SU-DHL-6 (cell line): ENCODE measurements at regions not wholly inside any gene's neighbourhood (a gene's known extent, or its start where the extent isn't known, plus 50 kb on each side); places are given as distances from the start of the nearest gene placed in this dataset.

Experiments
- EZH2phosphoT487 ChIP-seq: fragments of 200-600 bp; sonication (generic), shearing (Covaris generic); conservative IDR thresholded peaks from 2 replicates; pipeline ENCODE4 v1.6.1; 2018; ENCODE audit warnings: mild to moderate bottlenecking, antibody characterized with exemption, low read length, moderate library complexity, mixed read lengths
- TF ChIP-seq, protein P1 (sequence below): fragments of 200-600 bp; sonication (generic); IDR thresholded peaks from one replicate; pipeline ENCODE4 v1.5.1; 2017; ENCODE audit warnings: antibody characterized with exemption, mild to moderate bottlenecking, low read length, moderate library complexity; ENCODE audit not compliant: insufficient read depth, poor library complexity, severe bottlenecking

DNA sequence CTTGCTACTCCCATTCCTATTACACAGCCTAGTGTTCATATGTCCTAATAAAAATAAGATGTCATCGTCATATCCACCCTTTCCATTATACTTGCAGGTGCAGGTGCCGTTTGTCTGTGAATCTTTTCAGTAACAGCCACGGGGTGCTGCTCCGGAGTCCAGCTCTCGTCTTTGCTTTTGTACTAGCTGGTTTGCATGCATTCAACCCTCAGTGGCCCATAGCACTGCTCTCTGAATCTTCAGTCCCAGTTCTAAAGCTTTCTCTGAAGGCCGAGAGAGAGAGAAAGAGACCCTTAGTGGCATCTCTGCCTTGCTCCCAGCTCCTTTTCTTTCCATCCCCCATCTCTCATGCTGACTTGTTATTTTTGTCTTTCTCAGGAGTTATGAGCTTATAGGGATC is 468.5 kb downstream of the TMEM232 start:
- TF ChIP-seq, protein P1, sequence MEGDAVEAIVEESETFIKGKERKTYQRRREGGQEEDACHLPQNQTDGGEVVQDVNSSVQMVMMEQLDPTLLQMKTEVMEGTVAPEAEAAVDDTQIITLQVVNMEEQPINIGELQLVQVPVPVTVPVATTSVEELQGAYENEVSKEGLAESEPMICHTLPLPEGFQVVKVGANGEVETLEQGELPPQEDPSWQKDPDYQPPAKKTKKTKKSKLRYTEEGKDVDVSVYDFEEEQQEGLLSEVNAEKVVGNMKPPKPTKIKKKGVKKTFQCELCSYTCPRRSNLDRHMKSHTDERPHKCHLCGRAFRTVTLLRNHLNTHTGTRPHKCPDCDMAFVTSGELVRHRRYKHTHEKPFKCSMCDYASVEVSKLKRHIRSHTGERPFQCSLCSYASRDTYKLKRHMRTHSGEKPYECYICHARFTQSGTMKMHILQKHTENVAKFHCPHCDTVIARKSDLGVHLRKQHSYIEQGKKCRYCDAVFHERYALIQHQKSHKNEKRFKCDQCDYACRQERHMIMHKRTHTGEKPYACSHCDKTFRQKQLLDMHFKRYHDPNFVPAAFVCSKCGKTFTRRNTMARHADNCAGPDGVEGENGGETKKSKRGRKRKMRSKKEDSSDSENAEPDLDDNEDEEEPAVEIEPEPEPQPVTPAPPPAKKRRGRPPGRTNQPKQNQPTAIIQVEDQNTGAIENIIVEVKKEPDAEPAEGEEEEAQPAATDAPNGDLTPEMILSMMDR = no peak
- TF ChIP-seq EZH2phosphoT487 = no peak
